ENCODE measurements at regions not wholly inside any gene's neighbourhood (a gene's known extent, or its start where the extent isn't known, plus 50 kb on each side); places are given as distances from the start of the nearest gene placed in this dataset.
"Not testable (repeated sequence)": the region's sequence is repeated elsewhere in the genome, so short reads cannot be mapped to it uniquely, and the experiment has no call there.

DNA sequence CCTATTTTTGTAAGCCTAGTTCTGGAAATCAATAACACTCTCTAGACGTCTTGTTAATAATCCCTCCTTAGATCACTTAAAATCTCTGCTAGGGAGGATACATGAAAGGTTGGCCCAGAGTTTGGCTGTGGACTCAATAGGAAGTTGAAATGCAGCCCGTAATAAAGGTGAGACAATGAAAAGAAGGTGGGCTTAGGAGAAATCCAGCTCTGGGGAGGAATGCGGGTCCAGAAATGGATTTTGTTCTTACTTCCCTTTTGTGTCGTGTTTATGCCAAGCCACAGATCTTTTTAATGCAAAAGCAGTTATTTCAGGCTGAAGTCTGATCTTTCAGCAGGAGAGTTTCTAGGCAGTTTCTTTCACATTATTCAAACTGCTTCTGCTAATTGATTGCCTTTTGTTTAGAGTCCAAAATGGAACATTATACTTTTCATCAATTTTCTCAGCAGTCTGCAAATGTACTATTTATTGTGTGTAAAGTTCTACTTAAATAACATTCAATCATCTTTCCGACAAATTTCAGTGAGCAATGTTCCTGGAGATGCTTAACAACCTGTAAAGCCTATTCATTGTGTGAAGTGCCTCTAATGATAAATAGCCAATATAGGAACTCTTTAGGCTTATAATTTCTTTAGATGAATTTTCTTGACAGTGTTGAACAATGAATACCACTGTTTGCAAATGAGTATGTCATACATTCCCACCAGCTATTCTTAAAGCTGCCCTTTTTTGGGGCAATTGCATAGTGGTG is 252.9 kb upstream of the KRR1 start:
- no peak for DNase-seq (ENCODE audit: low read depth)

- DNase-seq (ENCODE audit: low read depth), result no peak
These were observed 249.3 kb upstream of the KRR1 start for GRCh38 chr12:75760573-75761294.

- DNase-seq (ENCODE audit: low read depth), result peak; percentile 87
These were observed 248.6 kb upstream of the KRR1 start for GRCh38 chr12:75759842-75760572.

- no peak for DNase-seq (ENCODE audit: low read depth)
These were observed 247.8 kb upstream of the KRR1 start for GRCh38 chr12:75759196-75759595.

GRCh38 chr12:75756771-75757170 is 245.4 kb upstream of the KRR1 start:
- DNase-seq (ENCODE audit: low read depth), result no peak

- no peak for DNase-seq (ENCODE audit: low read depth)
These were observed 244.7 kb upstream of the KRR1 start for GRCh38 chr12:75756111-75756510.

GRCh38 chr12:75754698-75755097 is 243.3 kb upstream of the KRR1 start:
- peak; percentile 12 for DNase-seq (ENCODE audit: low read depth)

DNA sequence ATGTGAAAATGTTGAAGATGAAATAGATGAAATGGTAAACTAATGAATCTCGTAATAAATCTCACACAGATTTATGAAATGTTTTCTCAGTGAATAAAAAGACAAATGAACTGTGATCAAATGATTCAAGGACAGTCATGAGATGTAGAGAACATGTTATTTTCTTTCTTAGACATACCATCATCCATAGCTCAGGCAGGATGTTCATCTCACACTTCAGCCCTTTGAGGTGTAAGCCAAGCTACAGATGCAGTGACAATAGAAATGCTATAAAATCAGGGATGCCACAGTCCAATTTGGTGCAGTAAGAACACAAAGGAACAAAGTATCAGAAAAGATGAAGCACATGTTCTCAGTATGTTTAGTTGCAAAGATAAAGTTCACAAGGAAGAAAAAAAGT is 242.7 kb upstream of the KRR1 start:
- no peak for DNase-seq (ENCODE audit: low read depth)

- peak; percentile 16 for DNase-seq (ENCODE audit: low read depth)
These were observed 240.5 kb upstream of the KRR1 start for GRCh38 chr12:75751769-75752471.

DNA sequence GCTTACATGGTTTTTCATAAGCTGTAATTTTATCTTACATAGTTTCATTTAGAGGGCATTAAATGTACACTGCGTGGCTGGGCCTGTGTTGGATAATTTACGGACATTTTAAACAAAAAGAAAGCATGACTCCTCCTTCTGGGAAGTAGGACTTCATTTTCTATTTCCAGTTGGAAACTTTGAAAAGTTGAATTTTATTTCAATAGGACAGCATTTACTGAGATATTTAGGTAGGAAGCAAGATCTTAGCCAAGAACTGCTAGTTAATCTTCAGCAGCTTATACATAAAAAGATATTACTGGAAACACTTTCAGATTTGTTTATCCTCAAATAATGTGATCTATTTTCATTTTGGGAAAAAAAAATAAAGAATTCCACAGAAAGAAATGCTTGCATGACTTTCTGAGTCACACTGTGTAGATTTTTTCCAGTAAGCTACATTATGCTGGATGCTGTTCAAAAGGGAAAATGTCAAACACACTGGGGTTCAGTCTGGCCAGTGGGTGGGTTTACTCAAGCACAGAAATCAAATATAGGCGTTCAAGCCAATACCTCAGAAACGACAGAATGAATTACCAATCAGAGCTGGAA is 239.4 kb upstream of the KRR1 start:
- DNase-seq (ENCODE audit: low read depth), result peak; percentile 48

DNA sequence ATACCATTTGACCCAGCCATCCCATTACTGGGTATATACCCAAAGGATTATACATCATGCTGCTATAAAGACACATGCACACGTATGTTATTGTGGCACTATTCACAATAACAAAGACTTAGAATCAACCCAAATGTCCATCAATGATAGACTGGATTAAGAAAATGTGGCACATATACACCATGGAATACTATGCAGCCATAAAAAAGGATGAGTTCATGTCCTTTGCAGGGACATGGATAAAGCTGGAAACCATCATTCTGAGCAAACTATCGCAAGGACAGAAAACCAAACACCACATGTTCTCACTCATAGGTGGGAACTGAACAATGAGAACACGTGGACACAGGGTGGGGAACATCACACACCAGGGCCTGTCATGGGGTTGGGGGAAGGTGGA is 237.6 kb upstream of the KRR1 start:
- DNase-seq (ENCODE audit: low read depth), result not testable (repeated sequence)

DNA sequence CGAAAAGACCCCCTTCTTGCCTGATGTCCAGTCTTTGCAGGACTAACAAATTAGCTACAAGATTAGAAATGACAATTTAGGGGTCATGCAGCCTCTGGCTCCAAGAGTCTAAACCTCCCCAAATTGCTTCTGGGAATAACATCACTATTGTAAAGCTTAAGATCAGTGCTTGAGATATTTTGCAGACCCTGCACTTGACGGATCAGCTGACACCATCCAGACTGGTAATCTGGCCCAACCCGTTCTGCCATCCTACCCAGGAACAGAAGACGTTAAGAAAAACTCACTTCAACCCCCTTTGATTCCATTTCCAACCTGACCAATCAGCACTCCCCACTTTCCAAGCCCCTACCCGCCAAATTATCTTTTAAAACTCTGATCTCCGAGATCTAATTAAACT is 236.7 kb upstream of the KRR1 start:
- DNase-seq (ENCODE audit: low read depth), result no peak

DNA sequence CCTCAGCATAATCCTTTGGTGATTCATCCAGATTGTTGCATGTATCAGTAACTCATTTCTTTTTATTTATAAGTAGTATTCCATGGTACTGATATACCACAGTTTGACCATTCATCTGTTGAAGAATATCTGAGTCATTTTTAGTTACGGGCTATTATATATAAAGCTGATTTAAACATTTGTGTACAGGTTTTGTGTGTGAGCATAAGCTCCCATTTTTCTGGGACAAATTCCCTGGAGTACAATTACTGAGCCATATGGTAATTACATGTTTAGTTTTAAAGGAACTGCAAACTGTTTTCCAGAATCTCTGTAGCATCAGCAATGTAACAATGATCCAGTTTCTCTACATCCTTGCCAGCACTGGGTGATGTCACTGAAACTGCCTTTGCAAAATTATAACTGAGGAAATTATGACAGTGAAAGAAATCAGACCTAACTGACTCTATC is 236.2 kb upstream of the KRR1 start:
- peak; percentile 79 for DNase-seq (ENCODE audit: low read depth)

- peak; percentile 56 for DNase-seq (ENCODE audit: low read depth)
These were observed 235.2 kb upstream of the KRR1 start for GRCh38 chr12:75746621-75747020.

- no peak for DNase-seq (ENCODE audit: low read depth)
These were observed 233.3 kb upstream of the KRR1 start for GRCh38 chr12:75744607-75745256.

GRCh38 chr12:75742961-75743360 is 231.6 kb upstream of the KRR1 start:
- no peak for DNase-seq (ENCODE audit: low read depth)

GRCh38 chr12:75742048-75742447 is 230.6 kb upstream of the KRR1 start:
- no peak for DNase-seq (ENCODE audit: low read depth)

DNA sequence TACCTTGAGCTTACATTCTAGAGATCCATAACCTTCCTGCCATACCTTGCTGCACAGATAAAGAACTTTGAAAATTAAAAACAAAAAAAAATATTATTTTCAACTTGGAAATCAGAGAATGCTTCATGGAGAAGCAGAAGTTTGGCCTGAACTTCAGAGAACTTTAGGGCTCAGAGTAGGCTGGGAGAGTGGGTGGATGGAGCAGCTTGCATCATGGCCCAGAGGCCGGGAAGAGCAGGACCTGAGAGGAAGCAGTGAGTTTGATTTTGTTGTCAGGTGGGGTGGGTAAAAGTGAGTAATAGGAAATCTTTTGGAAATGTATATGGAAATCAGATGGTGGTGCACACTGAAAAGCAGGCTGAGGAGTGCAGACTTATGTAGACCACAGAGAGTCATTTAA is 228.5 kb upstream of the KRR1 start:
- DNase-seq (ENCODE audit: low read depth), result no peak

GRCh38 chr12:75739098-75739497 is 227.7 kb upstream of the KRR1 start:
- peak; percentile 22 for DNase-seq (ENCODE audit: low read depth)

- peak; percentile 52 for DNase-seq (ENCODE audit: low read depth)
These were observed 227.1 kb upstream of the KRR1 start for GRCh38 chr12:75738486-75738885.

- DNase-seq (ENCODE audit: low read depth), result peak; percentile 68
These were observed 224.4 kb upstream of the KRR1 start for GRCh38 chr12:75735853-75736252.
